NCI-H524 (cell line): ENCODE measurements at regions not wholly inside any gene's neighbourhood (a gene's known extent, or its start where the extent isn't known, plus 50 kb on each side); places are given as distances from the start of the nearest gene placed in this dataset.
A peak's percentile ranks its signal among the peaks of the same experiment; 100 is the strongest.

Source experiments
- DNase-seq, 2 experiments: peaks; one replicate each; lab custom pipeline; 2025; lab: John Stamatoyannopoulos, UW

GRCh38 chr18:76684265-76684664, 138.1 kb upstream of the ZNF236 start:
- DNase-seq, result no peak

- DNase-seq, result no peak
Observed at GRCh38 chr18:76679945-76680344, 142.4 kb upstream of the ZNF236 start.

- peak in 1 of 2 experiments; percentile 54 for DNase-seq
Observed at GRCh38 chr18:76679259-76679658, 143.1 kb upstream of the ZNF236 start.

GRCh38 chr18:76678248-76678647, 144.1 kb upstream of the ZNF236 start:
- no peak for DNase-seq

GRCh38 chr18:76674596-76674995, 147.8 kb upstream of the ZNF236 start:
- DNase-seq, result no peak

- no peak for DNase-seq
Observed at GRCh38 chr18:76673281-76674185, 148.8 kb upstream of the ZNF236 start.

- no peak for DNase-seq
Observed at GRCh38 chr18:76672627-76673026, 149.7 kb upstream of the ZNF236 start.

- DNase-seq, result no peak
Observed at GRCh38 chr18:76670564-76671288, 151.6 kb upstream of the ZNF236 start.

- no peak for DNase-seq
Observed at GRCh38 chr18:76668546-76668945, 153.8 kb upstream of the ZNF236 start.

- DNase-seq, result no peak
Observed at GRCh38 chr18:76668119-76668518, 154.2 kb upstream of the ZNF236 start.

GRCh38 chr18:76667603-76668002, 154.8 kb upstream of the ZNF236 start:
- DNase-seq, result no peak

- DNase-seq, result no peak
Observed at GRCh38 chr18:76662626-76663025, 159.7 kb upstream of the ZNF236 start.

GRCh38 chr18:76660571-76661192, 161.7 kb upstream of the ZNF236 start:
- peak in 1 of 2 experiments; percentile 25 for DNase-seq

- DNase-seq, result peak; percentile 12 to 49
Observed at GRCh38 chr18:76658627-76659026, 163.6 kb upstream of the ZNF516 start.

GRCh38 chr18:76657911-76658470, 162.9 kb upstream of the ZNF516 start:
- peak; percentile 27 to 73 for DNase-seq

GRCh38 chr18:76656925-76657827, 162.1 kb upstream of the ZNF516 start:
- peak; percentile 33 to 69 for DNase-seq

- peak; percentile 69 to 81 for DNase-seq
Observed at GRCh38 chr18:76654577-76654976, 159.5 kb upstream of the ZNF516 start.

GRCh38 chr18:76647322-76647721, 152.3 kb upstream of the ZNF516 start:
- peak; percentile 58 to 88 for DNase-seq

GRCh38 chr18:76644580-76644979, 149.5 kb upstream of the ZNF516 start:
- no peak for DNase-seq

- DNase-seq, result no peak
Observed at GRCh38 chr18:76643996-76644395, 149.0 kb upstream of the ZNF516 start.

- no peak for DNase-seq
Observed at GRCh38 chr18:76643199-76643598, 148.2 kb upstream of the ZNF516 start.
